Stimulated activated CD8-positive, alpha-beta memory T cell treated with anti-CD3 and anti-CD28 coated beads, Interleukin-12 subunit alpha, Interleukin-12 subunit beta, amount 100 ng/mL, for 24 hours (primary cell): ENCODE measurements at regions not wholly inside any gene's neighbourhood (a gene's known extent, or its start where the extent isn't known, plus 50 kb on each side); places are given as distances from the start of the nearest gene placed in this dataset.

Experiments
- DNase-seq: peaks from one replicate; pipeline ENCODE4 v3.0.0-alpha.2; 2020; ENCODE audit errors: extremely low read depth

GRCh38 chr4:56086073-56086541, 137.4 kb downstream of the CEP135 start:
- no peak for DNase-seq

- no peak for DNase-seq
Observed at GRCh38 chr4:56085275-56085674, 136.5 kb downstream of the CEP135 start.

GRCh38 chr4:56084851-56085250, 136.1 kb downstream of the CEP135 start:
- DNase-seq, result no peak
